PC-9 (cell line): ENCODE measurements at regions not wholly inside any gene's neighbourhood (a gene's known extent, or its start where the extent isn't known, plus 50 kb on each side); places are given as distances from the start of the nearest gene placed in this dataset.
"Not testable (repeated sequence)": the region's sequence is repeated elsewhere in the genome, so short reads cannot be mapped to it uniquely, and the experiment has no call there.

Source experiments
- BruUV-seq: library from RNA; stranded (reverse); fragments of 400-500 nt; replicated peaks from 2 replicates; lab custom pipeline; 2021; lab: Mats Ljungman, UMichigan
- CTCF ChIA-PET: fragments of 300-600 bp; sonication (Branson Sonifier 250); formaldehyde crosslinking; loops from one replicate; lab custom pipeline; 2022; ENCODE audit warnings: antibody characterized with exemption; lab: Charles Lee
- POLR2A ChIA-PET: fragments of 300-600 bp; sonication (Branson Sonifier 250); formaldehyde crosslinking; loops from one replicate; lab custom pipeline; 2022; ENCODE audit warnings: antibody characterized with exemption; ENCODE audit not compliant: unreplicated experiment; lab: Charles Lee
- DNase-seq, 2 experiments: peaks; one replicate each; pipeline versions ENCODE4 v3.0.0 to v3.0.0-alpha.2; 2015 to 2022; ENCODE audit warnings: mixed read lengths in 1 of 2
- H2AFZ ChIP-seq: fragments of 200-600 bp; sonication (generic); 2 replicates; pipeline ENCODE4 v1.8.1; 2017; ENCODE audit warnings: antibody characterized with exemption
- H3F3A ChIP-seq: fragments of 200-600 bp; sonication (generic); 2 replicates; pipeline ENCODE4 v1.8.1; 2017; ENCODE audit warnings: antibody characterized with exemption, mild to moderate bottlenecking, low read depth; ENCODE audit not compliant: insufficient read depth
- H3K27ac ChIP-seq: fragments of 200-600 bp; sonication (generic); 2 replicates; pipeline ENCODE4 v1.6.1; 2016; ENCODE audit warnings: mixed run types
- H3K27me3 ChIP-seq: fragments of 200-600 bp; sonication (generic); 2 replicates; pipeline ENCODE4 v1.6.1; 2016; ENCODE audit warnings: low read depth, mixed run types; ENCODE audit not compliant: insufficient read depth
- H3K36me3 ChIP-seq: fragments of 200-600 bp; sonication (generic); 2 replicates; pipeline ENCODE4 v1.6.1; 2016; ENCODE audit warnings: low read depth, mixed run types
- H3K4me1 ChIP-seq: fragments of 200-600 bp; sonication (generic); replicated peaks from 2 replicates; pipeline ENCODE4 v1.6.1; 2016; ENCODE audit warnings: mixed run types; ENCODE audit not compliant: insufficient read depth
- H3K4me2 ChIP-seq: fragments of 200-600 bp; sonication (generic); 2 replicates; pipeline ENCODE4 v1.6.1; 2017; ENCODE audit warnings: mixed run types
- H3K4me3 ChIP-seq: fragments of 200-600 bp; sonication (generic); 2 replicates; pipeline ENCODE4 v1.6.1; 2016; ENCODE audit warnings: mixed run types
- H3K79me2 ChIP-seq: fragments of 200-600 bp; sonication (generic); 2 replicates; pipeline ENCODE4 v1.6.1; 2017; ENCODE audit warnings: low read depth, mixed run types
- H3K9me2 ChIP-seq: fragments of 200-600 bp; sonication (generic); 2 replicates; pipeline ENCODE4 v1.8.1; 2017; ENCODE audit warnings: mild to moderate bottlenecking; ENCODE audit not compliant: insufficient read depth
- H3K9me3 ChIP-seq: fragments of 200-600 bp; sonication (generic); 2 replicates; pipeline ENCODE4 v1.8.1; 2016; ENCODE audit warnings: low read depth; ENCODE audit not compliant: insufficient read depth
- H4K20me1 ChIP-seq: fragments of 200-600 bp; sonication (generic); 2 replicates; pipeline ENCODE4 v1.8.1; 2017; ENCODE audit not compliant: insufficient read depth
- EZH2 ChIP-seq: fragments of 200-600 bp; sonication (generic); IDR thresholded peaks from 2 replicates; pipeline ENCODE4 v1.8.0; 2017; ENCODE audit warnings: antibody characterized with exemption, low read depth
- intact Hi-C: fragments of 100-400 bp; cut with micrococcal nuclease; formaldehyde crosslinking; loops from one replicate; pipeline ENCODE4 v1.10.0; 2022; ENCODE audit not compliant: unreplicated experiment
- TF ChIP-seq, protein P1 (sequence below): fragments of 200-600 bp; sonication (generic); conservative IDR thresholded peaks from 2 replicates; pipeline ENCODE4 v1.6.1; 2017; ENCODE audit warnings: mixed run types, antibody characterized with exemption, mild to moderate bottlenecking, moderate library complexity

- H3K27me3 ChIP-seq: no peaks in the 10 kb centered on the region
- no TSS peak for BruUV-seq
- no peaks in the 10 kb centered on the region for H3K36me3 ChIP-seq
- H3K4me3 ChIP-seq: no peak overlapping the region
- POLR2A ChIA-PET: no interaction called here
- CTCF ChIA-PET: no interaction called here
- H3K4me2 ChIP-seq: no peak overlapping the region
- H3K27ac ChIP-seq: no peak overlapping the region
- H4K20me1 ChIP-seq: no peaks in the 10 kb centered on the region
- no peak for DNase-seq
- TF ChIP-seq, protein P1, sequence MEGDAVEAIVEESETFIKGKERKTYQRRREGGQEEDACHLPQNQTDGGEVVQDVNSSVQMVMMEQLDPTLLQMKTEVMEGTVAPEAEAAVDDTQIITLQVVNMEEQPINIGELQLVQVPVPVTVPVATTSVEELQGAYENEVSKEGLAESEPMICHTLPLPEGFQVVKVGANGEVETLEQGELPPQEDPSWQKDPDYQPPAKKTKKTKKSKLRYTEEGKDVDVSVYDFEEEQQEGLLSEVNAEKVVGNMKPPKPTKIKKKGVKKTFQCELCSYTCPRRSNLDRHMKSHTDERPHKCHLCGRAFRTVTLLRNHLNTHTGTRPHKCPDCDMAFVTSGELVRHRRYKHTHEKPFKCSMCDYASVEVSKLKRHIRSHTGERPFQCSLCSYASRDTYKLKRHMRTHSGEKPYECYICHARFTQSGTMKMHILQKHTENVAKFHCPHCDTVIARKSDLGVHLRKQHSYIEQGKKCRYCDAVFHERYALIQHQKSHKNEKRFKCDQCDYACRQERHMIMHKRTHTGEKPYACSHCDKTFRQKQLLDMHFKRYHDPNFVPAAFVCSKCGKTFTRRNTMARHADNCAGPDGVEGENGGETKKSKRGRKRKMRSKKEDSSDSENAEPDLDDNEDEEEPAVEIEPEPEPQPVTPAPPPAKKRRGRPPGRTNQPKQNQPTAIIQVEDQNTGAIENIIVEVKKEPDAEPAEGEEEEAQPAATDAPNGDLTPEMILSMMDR: no peak
- TF ChIP-seq EZH2: no peak
- H3K9me3 ChIP-seq: no peaks in the 10 kb centered on the region
- intact Hi-C loops: no loop called here
- no peaks in the 10 kb centered on the region for H3K9me2 ChIP-seq
- no peak overlapping the region for H2AFZ ChIP-seq
- H3K79me2 ChIP-seq: no peaks in the 10 kb centered on the region
- no peaks in the 10 kb centered on the region for H3F3A ChIP-seq
- H3K4me1 ChIP-seq: no peaks in the 10 kb centered on the region
These were observed 138.3 kb upstream of the GALNT2 start for GRCh38 chr1:229928767-229929166.

DNA sequence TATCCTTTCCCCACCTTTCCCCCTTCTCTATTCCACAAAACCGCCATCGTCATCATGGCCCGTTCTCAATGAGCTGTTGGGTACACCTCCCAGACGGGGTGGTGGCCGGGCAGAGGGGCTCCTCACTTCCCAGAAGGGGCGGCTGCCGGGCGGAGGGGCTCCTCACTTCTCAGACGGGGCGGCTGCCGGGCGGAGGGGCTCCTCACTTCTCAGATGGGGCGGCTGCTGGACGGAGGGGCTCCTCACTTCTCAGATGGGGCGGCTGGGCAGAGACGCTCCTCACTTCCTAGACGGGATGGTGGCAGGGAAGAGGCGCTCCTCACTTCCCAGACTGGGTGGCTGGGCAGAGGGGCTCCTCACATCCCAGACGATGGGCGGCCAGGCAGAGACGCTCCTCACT, 135.3 kb upstream of the GALNT2 start:
- H3K4me1 ChIP-seq, H3K4me2 ChIP-seq, H4K20me1 ChIP-seq, POLR2A ChIA-PET, intact Hi-C loops, BruUV-seq, H3K27ac ChIP-seq, H3K4me3 ChIP-seq, H3K9me3 ChIP-seq, H3K79me2 ChIP-seq, H3K9me2 ChIP-seq, DNase-seq, H3F3A ChIP-seq, H3K27me3 ChIP-seq, H3K36me3 ChIP-seq, H2AFZ ChIP-seq, CTCF ChIA-PET: not testable (repeated sequence)

DNA sequence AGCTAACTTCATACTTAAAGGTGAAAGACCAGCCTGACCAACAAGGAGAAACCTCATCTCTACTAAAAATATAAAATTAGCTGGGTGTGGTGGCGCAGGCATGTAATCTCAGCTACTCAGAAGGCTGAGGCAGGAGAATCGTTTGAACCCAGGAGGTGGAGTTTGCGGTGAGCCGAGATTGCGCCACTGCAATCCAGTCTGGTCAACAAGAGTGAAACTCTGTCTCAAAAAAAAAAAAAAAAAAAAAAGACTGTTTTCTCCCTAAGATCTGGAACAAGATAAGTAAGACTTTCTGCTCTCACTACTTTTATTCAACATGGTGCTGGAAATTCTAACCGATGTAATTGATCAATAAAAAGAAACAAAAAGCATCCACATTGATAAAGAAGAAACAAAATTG, 131.9 kb upstream of the GALNT2 start:
- H3K9me2 ChIP-seq, CTCF ChIA-PET, BruUV-seq, H3K4me2 ChIP-seq, H3K27me3 ChIP-seq, H3K36me3 ChIP-seq, H3K79me2 ChIP-seq, intact Hi-C loops, POLR2A ChIA-PET, H3K4me1 ChIP-seq, H2AFZ ChIP-seq, H3K27ac ChIP-seq, H3F3A ChIP-seq, H3K4me3 ChIP-seq, H3K9me3 ChIP-seq, H4K20me1 ChIP-seq: not testable (repeated sequence)
- DNase-seq: peak; percentile 15 to 36

- Histone ChIP-seq H4K20me1 (no peaks in the 10 kb centered on the region), H3K36me3 (no peaks in the 10 kb centered on the region), H3K9me3 (no peaks in the 10 kb centered on the region), H3K4me2 (no peak overlapping the region), H3F3A (no peaks in the 10 kb centered on the region), H3K79me2 (no peaks in the 10 kb centered on the region), H3K4me3 (no peak overlapping the region), H3K9me2 (no peaks in the 10 kb centered on the region), H3K27me3 (peaks cover 6% of the 10 kb centered on the region; the same call in 1 of the 2 replicates), H3K4me1 (0 out of 2 replicates have a peak, but pooled peaks cover 4% of the 10 kb centered on the region), H2AFZ (no peak overlapping the region), H3K27ac (no peak overlapping the region)
- TF ChIP-seq, protein P1: no peak
- no peak for TF ChIP-seq EZH2
- POLR2A ChIA-PET: no interaction called here
- no TSS peak for BruUV-seq
- intact Hi-C loops: no loop called here
- CTCF ChIA-PET: no interaction called here
- DNase-seq: no peak
These were observed 128.5 kb upstream of the GALNT2 start for GRCh38 chr1:229938551-229938950.
